ENCODE measurements at regions not wholly inside any gene's neighbourhood (a gene's known extent, or its start where the extent isn't known, plus 50 kb on each side); places are given as distances from the start of the nearest gene placed in this dataset.
A peak's percentile ranks its signal among the peaks of the same experiment; 100 is the strongest.
"Not testable (repeated sequence)": the region's sequence is repeated elsewhere in the genome, so short reads cannot be mapped to it uniquely, and the experiment has no call there.

GRCh38 chr16:73951481-73951880, 345.1 kb upstream of the PSMD7 start:
- intact Hi-C loops (cut with micrococcal nuclease): no loop called here
- Histone ChIP-seq H3K4me2 (ENCODE audit: low read length) (no peak overlapping the region), H3K4me1 (ENCODE audit: insufficient read depth, low read length) (peaks cover 8% of the 10 kb centered on the region; the same call in 1 of the 2 replicates), H3K9ac (ENCODE audit: low read length) (no peak overlapping the region), H2AFZ (ENCODE audit: low read length) (no peak overlapping the region), H3K9me3 (ENCODE audit: low read length) (no peaks in the 10 kb centered on the region), H3K9me2 (replicated peaks; ENCODE audit: low read length) (no peaks in the 10 kb centered on the region), H3K79me2 (ENCODE audit: low read length) (no peaks in the 10 kb centered on the region), H3K36me3 (ENCODE audit: low read depth, low read length) (no peaks in the 10 kb centered on the region), H3K4me3 (ENCODE audit: low read length) (no peak overlapping the region), H3F3A (ENCODE audit: low read length, unreplicated experiment) (no peaks in the 10 kb centered on the region), H3K27me3 (ENCODE audit: low read length) (peaks cover 17% of the 10 kb centered on the region; the same call in 1 of the 2 replicates), H4K20me1 (ENCODE audit: low read length) (no peaks in the 10 kb centered on the region), H3K27ac (ENCODE audit: low read length) (no peak overlapping the region)
- DNase-seq (no peak), ATAC-seq (no peak)
- TF ChIP-seq EZH2phosphoT487 (IDR thresholded peaks at IDR 0.05; ENCODE audit: borderline replicate concordance, low read length) (no peak), EZH2 (IDR thresholded peaks at IDR 0.05; ENCODE audit: low read length, unreplicated experiment) (no peak), CTCF (conservative IDR thresholded peaks at IDR 0.05; ENCODE audit: low read depth, low read length) (no peak)
- POLR2A ChIA-PET (ENCODE audit: unreplicated experiment): no interaction called here
- BruUV-seq (replicated peaks): no TSS peak
- CTCF ChIA-PET: no interaction called here

DNA sequence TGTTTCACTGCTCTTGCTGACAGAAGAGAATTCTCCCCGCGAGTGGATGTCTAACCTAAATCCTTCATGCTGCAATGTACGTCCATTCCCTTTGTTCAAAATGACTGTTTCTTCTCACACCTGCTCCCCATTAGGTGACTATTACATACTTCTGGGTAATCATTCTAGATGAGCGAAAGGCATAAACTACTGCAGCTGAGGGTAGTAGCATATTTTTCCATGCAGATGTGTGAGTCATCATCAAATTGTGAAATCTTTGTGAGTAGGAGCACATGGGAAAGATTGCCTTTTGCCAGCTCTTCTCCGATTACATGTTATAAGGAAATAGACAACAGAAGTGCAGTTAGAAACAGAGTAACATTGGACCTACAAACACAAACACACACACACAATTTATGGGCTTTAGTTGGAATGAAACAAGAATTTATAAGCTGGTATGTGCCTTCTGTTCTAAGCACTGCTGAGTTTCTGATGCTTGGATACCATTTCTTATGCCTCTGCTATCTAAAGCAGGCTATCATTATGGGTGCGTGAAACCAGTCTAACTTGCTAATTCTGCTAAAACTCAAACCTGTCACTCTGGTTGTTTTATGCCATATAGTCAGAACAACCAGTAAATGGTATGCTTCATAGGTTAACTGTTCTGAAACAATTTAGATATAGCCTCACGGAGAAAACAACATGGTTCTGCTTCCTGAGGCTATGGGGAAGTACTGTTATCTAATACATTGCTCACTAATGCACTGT, 346.9 kb upstream of the PSMD7 start:
- Histone ChIP-seq H2AFZ (ENCODE audit: low read length) (0 out of 2 replicates have a peak overlapping the region, but pooled peaks have one; percentile 45), H3K9me2 (replicated peaks; ENCODE audit: low read length) (no peaks in the 10 kb centered on the region), H3K79me2 (ENCODE audit: low read length) (no peaks in the 10 kb centered on the region), H3K36me3 (ENCODE audit: low read depth, low read length) (no peaks in the 10 kb centered on the region), H3K4me2 (ENCODE audit: low read length) (peak overlapping the region; percentile 46; the same call in 1 of the 2 replicates), H3K27me3 (ENCODE audit: low read length) (peaks cover 20% of the 10 kb centered on the region; the same call in 1 of the 2 replicates), H3K4me3 (ENCODE audit: low read length) (no peak overlapping the region), H3K9ac (ENCODE audit: low read length) (no peak overlapping the region), H3K9me3 (ENCODE audit: low read length) (no peaks in the 10 kb centered on the region), H3K27ac (ENCODE audit: low read length) (no peak overlapping the region), H3K4me1 (ENCODE audit: insufficient read depth, low read length) (peaks cover 8% of the 10 kb centered on the region; the same call in 1 of the 2 replicates), H3F3A (ENCODE audit: low read length, unreplicated experiment) (no peaks in the 10 kb centered on the region), H4K20me1 (ENCODE audit: low read length) (no peaks in the 10 kb centered on the region)
- BruUV-seq (replicated peaks): no TSS peak
- intact Hi-C loops (cut with micrococcal nuclease): no loop called here
- ChIA-PET CTCF (no interaction called here), POLR2A (ENCODE audit: unreplicated experiment) (no interaction called here)
- ATAC-seq: no peak
- TF ChIP-seq CTCF (conservative IDR thresholded peaks at IDR 0.05; ENCODE audit: low read depth, low read length) (no peak), EZH2 (IDR thresholded peaks at IDR 0.05; ENCODE audit: low read length, unreplicated experiment) (no peak), EZH2phosphoT487 (IDR thresholded peaks at IDR 0.05; ENCODE audit: borderline replicate concordance, low read length) (no peak)
- peak; percentile 60 for DNase-seq

GRCh38 chr16:73945631-73946030, 351.0 kb upstream of the PSMD7 start:
- TF ChIP-seq EZH2phosphoT487 (IDR thresholded peaks at IDR 0.05; ENCODE audit: borderline replicate concordance, low read length) (no peak), EZH2 (IDR thresholded peaks at IDR 0.05; ENCODE audit: low read length, unreplicated experiment) (no peak)
- POLR2A ChIA-PET (ENCODE audit: unreplicated experiment): no interaction called here
- no peaks in the 10 kb centered on the region for H3K9me3 ChIP-seq (ENCODE audit: low read length)
- no peaks in the 10 kb centered on the region for H3K36me3 ChIP-seq (ENCODE audit: low read depth, low read length)
- H3K9me2 ChIP-seq (replicated peaks; ENCODE audit: low read length): no peaks in the 10 kb centered on the region
- no peak overlapping the region for H3K9ac ChIP-seq (ENCODE audit: low read length)
- peaks cover 20% of the 10 kb centered on the region; the same call in 1 of the 2 replicates for H3K27me3 ChIP-seq (ENCODE audit: low read length)
- H3K4me3 ChIP-seq (ENCODE audit: low read length): no peak overlapping the region
- H3K4me2 ChIP-seq (ENCODE audit: low read length): no peak overlapping the region
- peaks cover 8% of the 10 kb centered on the region; the same call in 1 of the 2 replicates for H3K4me1 ChIP-seq (ENCODE audit: insufficient read depth, low read length)
- no peak overlapping the region for H3K27ac ChIP-seq (ENCODE audit: low read length)
- CTCF ChIA-PET: no interaction called here
- DNase-seq (no peak), ATAC-seq (no peak)
- BruUV-seq (replicated peaks): no TSS peak
- intact Hi-C loops (cut with micrococcal nuclease): no loop called here
- no peaks in the 10 kb centered on the region for H4K20me1 ChIP-seq (ENCODE audit: low read length)
- no peak overlapping the region for H2AFZ ChIP-seq (ENCODE audit: low read length)
- H3K79me2 ChIP-seq (ENCODE audit: low read length): no peaks in the 10 kb centered on the region
- H3F3A ChIP-seq (ENCODE audit: low read length, unreplicated experiment): no peaks in the 10 kb centered on the region

GRCh38 chr16:73943184-73943583, 353.4 kb upstream of the PSMD7 start:
- H3K9ac ChIP-seq (ENCODE audit: low read length); BruUV-seq (replicated peaks); H3K4me3 ChIP-seq (ENCODE audit: low read length); H3K4me2 ChIP-seq (ENCODE audit: low read length); H3K36me3 ChIP-seq (ENCODE audit: low read depth, low read length); intact Hi-C loops (cut with micrococcal nuclease); H4K20me1 ChIP-seq (ENCODE audit: low read length); H3K79me2 ChIP-seq (ENCODE audit: low read length); H3K27ac ChIP-seq (ENCODE audit: low read length); POLR2A ChIA-PET (ENCODE audit: unreplicated experiment); CTCF ChIA-PET; ATAC-seq; H3K9me3 ChIP-seq (ENCODE audit: low read length); H3F3A ChIP-seq (ENCODE audit: low read length, unreplicated experiment); H3K4me1 ChIP-seq (ENCODE audit: insufficient read depth, low read length); H3K9me2 ChIP-seq (replicated peaks; ENCODE audit: low read length); DNase-seq; H2AFZ ChIP-seq (ENCODE audit: low read length): not testable (repeated sequence)
- H3K27me3 ChIP-seq (ENCODE audit: low read length): peaks cover 16% of the 10 kb centered on the region; the same call in 1 of the 2 replicates

DNA sequence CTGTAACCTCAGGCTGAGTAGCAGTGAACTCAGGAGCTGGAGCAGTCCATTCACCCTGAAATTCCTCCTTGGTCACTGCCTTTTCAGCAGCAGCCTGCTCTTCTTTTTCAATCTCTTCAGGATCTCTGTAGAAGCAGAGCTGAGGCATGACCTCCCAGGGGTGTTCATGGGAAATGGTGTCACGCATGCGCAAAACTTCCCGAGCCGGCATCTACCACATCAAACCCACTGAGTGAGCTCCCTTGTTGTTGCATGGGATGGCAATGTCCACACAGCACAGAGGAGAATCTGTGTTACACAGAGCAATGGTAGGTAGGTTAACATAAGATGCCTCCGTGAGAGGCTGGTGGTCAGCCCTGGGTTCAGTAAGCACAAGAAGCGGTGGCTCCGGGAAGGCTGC, 355.8 kb upstream of the PSMD7 start:
- H3K4me1 ChIP-seq (ENCODE audit: insufficient read depth, low read length); H4K20me1 ChIP-seq (ENCODE audit: low read length); DNase-seq; intact Hi-C loops (cut with micrococcal nuclease); H3K79me2 ChIP-seq (ENCODE audit: low read length); H3K4me3 ChIP-seq (ENCODE audit: low read length); POLR2A ChIA-PET (ENCODE audit: unreplicated experiment); H3K9me3 ChIP-seq (ENCODE audit: low read length); BruUV-seq (replicated peaks); H3K36me3 ChIP-seq (ENCODE audit: low read depth, low read length); CTCF ChIA-PET; H3K9me2 ChIP-seq (replicated peaks; ENCODE audit: low read length); H3K27ac ChIP-seq (ENCODE audit: low read length); H2AFZ ChIP-seq (ENCODE audit: low read length); H3K9ac ChIP-seq (ENCODE audit: low read length); H3F3A ChIP-seq (ENCODE audit: low read length, unreplicated experiment); ATAC-seq; H3K4me2 ChIP-seq (ENCODE audit: low read length): not testable (repeated sequence)
- peaks cover 10% of the 10 kb centered on the region; the same call in 1 of the 2 replicates for H3K27me3 ChIP-seq (ENCODE audit: low read length)

Data from PC-3 (cell line).